Loucy (cell line): ENCODE measurements at regions not wholly inside any gene's neighbourhood (a gene's known extent, or its start where the extent isn't known, plus 50 kb on each side); places are given as distances from the start of the nearest gene placed in this dataset.

Experiments
- H2AFZ ChIP-seq: fragments of 200-600 bp; sonication (generic); 2 replicates; pipeline ENCODE4 v1.6.0; 2016; ENCODE audit warnings: antibody characterized with exemption, mild to moderate bottlenecking, low read length, moderate library complexity
- H3F3A ChIP-seq: fragments of 200-600 bp; 2 replicates; pipeline ENCODE4 v1.6.0; 2016; ENCODE audit warnings: antibody characterized with exemption, low read depth, mild to moderate bottlenecking
- H3K27me3 ChIP-seq: fragments of 200-600 bp; sonication (generic); 2 replicates; pipeline ENCODE4 v1.6.1; 2014; ENCODE audit warnings: low read length, mild to moderate bottlenecking; ENCODE audit not compliant: insufficient read depth, poor library complexity, severe bottlenecking
- H3K36me3 ChIP-seq: fragments of 200-600 bp; sonication (generic); 2 replicates; pipeline ENCODE4 v1.6.1; 2016; ENCODE audit warnings: low read length; ENCODE audit not compliant: insufficient read depth
- H3K4me1 ChIP-seq: fragments of 200-600 bp; sonication (generic); 2 replicates; pipeline ENCODE4 v1.5.1; 2014; ENCODE audit warnings: low read length, mild to moderate bottlenecking; ENCODE audit not compliant: insufficient read depth, poor library complexity, severe bottlenecking
- H3K4me2 ChIP-seq: fragments of 200-600 bp; sonication (generic); 2 replicates; pipeline ENCODE4 v1.6.0; 2014; ENCODE audit warnings: antibody characterized with exemption, low read length, low read depth, mild to moderate bottlenecking; ENCODE audit not compliant: poor library complexity, severe bottlenecking
- H3K4me3 ChIP-seq: fragments of 200-600 bp; sonication (generic); 2 replicates; pipeline ENCODE4 v1.5.1; 2014; ENCODE audit warnings: low read length, mild to moderate bottlenecking, mixed read lengths; ENCODE audit not compliant: poor library complexity, severe bottlenecking
- H3K79me2 ChIP-seq: fragments of 200-600 bp; sonication (generic); 2 replicates; pipeline ENCODE4 v1.6.1; 2014; ENCODE audit warnings: low read length; ENCODE audit not compliant: insufficient read depth
- H3K9ac ChIP-seq: fragments of 200-600 bp; sonication (generic); 2 replicates; pipeline ENCODE4 v1.6.0; 2014; ENCODE audit warnings: mild to moderate bottlenecking, low read depth, low read length, moderate library complexity; ENCODE audit not compliant: poor library complexity, severe bottlenecking
- H3K9me2 ChIP-seq: fragments of 200-600 bp; sonication (generic); replicated peaks from 2 replicates; pipeline ENCODE4 v1.6.1; 2016; ENCODE audit warnings: low read depth, low read length, mixed read lengths
- H3K9me3 ChIP-seq: fragments of 200-600 bp; sonication (generic); 2 replicates; pipeline ENCODE4 v1.6.1; 2014; ENCODE audit warnings: mild to moderate bottlenecking, antibody characterized with exemption, low read length, low read depth; ENCODE audit not compliant: insufficient read depth
- H4K20me1 ChIP-seq: fragments of 200-600 bp; sonication (generic); 2 replicates; pipeline ENCODE4 v1.6.0; 2014; ENCODE audit warnings: antibody characterized with exemption, low read length, mild to moderate bottlenecking; ENCODE audit not compliant: insufficient read depth, poor library complexity, severe bottlenecking
- CTCF ChIP-seq: fragments of 200-600 bp; sonication (generic); conservative IDR thresholded peaks from 2 replicates; pipeline ENCODE4 v1.5.1; 2014; ENCODE audit warnings: mild to moderate bottlenecking, antibody characterized with exemption, low read length
- EZH2phosphoT487 ChIP-seq: fragments of 200-600 bp; IDR thresholded peaks from 2 replicates; pipeline ENCODE4 v1.6.1; 2018; ENCODE audit warnings: antibody characterized with exemption, mild to moderate bottlenecking, moderate library complexity, borderline replicate concordance

GRCh38 chr14:58972233-58973017, 216.0 kb upstream of the DAAM1 start:
- Histone ChIP-seq H3K9ac (no peak overlapping the region), H3K4me1 (no peaks in the 10 kb centered on the region), H3F3A (no peaks in the 10 kb centered on the region), H3K27me3 (no peaks in the 10 kb centered on the region), H3K9me3 (no peaks in the 10 kb centered on the region), H3K4me2 (no peak overlapping the region), H2AFZ (no peak overlapping the region), H3K9me2 (no peaks in the 10 kb centered on the region), H4K20me1 (no peaks in the 10 kb centered on the region), H3K79me2 (no peaks in the 10 kb centered on the region), H3K4me3 (no peak overlapping the region), H3K36me3 (no peaks in the 10 kb centered on the region)
- TF ChIP-seq CTCF (no peak), EZH2phosphoT487 (no peak)

DNA sequence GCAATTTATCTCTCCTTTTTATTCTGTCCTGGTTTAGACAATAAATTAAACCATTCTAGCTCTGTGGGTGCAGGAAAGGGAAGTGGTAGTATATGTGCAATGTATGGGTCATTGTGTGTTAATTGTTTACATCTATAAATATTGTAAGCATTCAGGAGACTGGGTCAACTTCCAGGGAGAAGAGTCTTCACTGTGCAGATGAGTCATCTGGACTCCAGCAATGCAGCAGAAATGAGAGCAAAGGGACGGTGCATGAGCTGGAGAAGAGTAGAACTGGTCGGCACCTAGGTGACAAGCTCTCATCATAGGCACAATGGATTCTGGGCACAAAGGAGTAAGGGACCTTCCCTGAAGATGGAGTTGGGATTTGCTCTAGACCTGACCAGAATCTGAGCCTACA, 211.1 kb upstream of the DAAM1 start:
- H4K20me1 ChIP-seq, result no peaks in the 10 kb centered on the region
- no peaks in the 10 kb centered on the region for H3K27me3 ChIP-seq
- H3K4me2 ChIP-seq, result no peak overlapping the region
- no peaks in the 10 kb centered on the region for H3K4me1 ChIP-seq
- H3K79me2 ChIP-seq, result no peaks in the 10 kb centered on the region
- no peaks in the 10 kb centered on the region for H3K9me2 ChIP-seq
- no peaks in the 10 kb centered on the region for H3F3A ChIP-seq
- H3K9ac ChIP-seq, result no peak overlapping the region
- H3K9me3 ChIP-seq, result no peaks in the 10 kb centered on the region
- H2AFZ ChIP-seq, result no peak overlapping the region
- H3K4me3 ChIP-seq, result no peak overlapping the region
- H3K36me3 ChIP-seq, result no peaks in the 10 kb centered on the region
- TF ChIP-seq EZH2phosphoT487 (no peak), CTCF (no peak)

GRCh38 chr14:58978343-58978742, 210.1 kb upstream of the DAAM1 start:
- Histone ChIP-seq H4K20me1 (no peaks in the 10 kb centered on the region), H3K9ac (no peak overlapping the region), H3F3A (no peaks in the 10 kb centered on the region), H3K9me2 (no peaks in the 10 kb centered on the region), H3K4me3 (no peak overlapping the region), H3K79me2 (no peaks in the 10 kb centered on the region), H3K4me1 (no peaks in the 10 kb centered on the region), H3K9me3 (no peaks in the 10 kb centered on the region), H3K4me2 (no peak overlapping the region), H3K27me3 (no peaks in the 10 kb centered on the region), H3K36me3 (no peaks in the 10 kb centered on the region), H2AFZ (no peak overlapping the region)
- TF ChIP-seq CTCF, result no peak
